Fibroblast of skin of back (primary cell): ENCODE measurements at regions not wholly inside any gene's neighbourhood (a gene's known extent, or its start where the extent isn't known, plus 50 kb on each side); places are given as distances from the start of the nearest gene placed in this dataset.
A peak's percentile ranks its signal among the peaks of the same experiment; 100 is the strongest.

Experiments
- DNase-seq: peaks from one replicate; pipeline ENCODE4 v3.0.0-alpha.2; 2013

- DNase-seq = peak; percentile 77
Measured at GRCh38 chr3:182364723-182365650, 428.3 kb upstream of the ATP11B start.

- DNase-seq = no peak
Measured at GRCh38 chr3:182366746-182367145, 426.6 kb upstream of the ATP11B start.

DNA sequence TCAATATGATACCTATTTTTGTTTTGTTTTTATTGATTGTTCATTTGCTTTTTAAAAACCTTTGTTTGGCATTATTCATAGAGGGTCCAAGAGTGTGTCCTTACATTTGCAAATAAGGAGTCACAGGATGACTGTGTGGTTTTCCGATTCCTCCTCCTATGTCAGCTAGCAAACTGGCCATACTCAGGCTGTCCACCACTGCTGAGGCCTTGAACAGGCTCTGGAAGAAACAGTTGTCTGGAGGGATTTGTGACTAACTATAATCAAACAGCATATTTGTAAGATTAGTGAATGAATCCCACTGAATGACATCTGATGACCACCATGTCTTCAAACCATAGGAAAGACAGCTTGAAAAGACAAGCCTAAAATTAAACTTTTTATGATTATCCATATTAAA, 423.4 kb upstream of the ATP11B start:
- no peak for DNase-seq

- DNase-seq = peak; percentile 36
Measured at GRCh38 chr3:182370949-182371348, 422.4 kb upstream of the ATP11B start.

DNA sequence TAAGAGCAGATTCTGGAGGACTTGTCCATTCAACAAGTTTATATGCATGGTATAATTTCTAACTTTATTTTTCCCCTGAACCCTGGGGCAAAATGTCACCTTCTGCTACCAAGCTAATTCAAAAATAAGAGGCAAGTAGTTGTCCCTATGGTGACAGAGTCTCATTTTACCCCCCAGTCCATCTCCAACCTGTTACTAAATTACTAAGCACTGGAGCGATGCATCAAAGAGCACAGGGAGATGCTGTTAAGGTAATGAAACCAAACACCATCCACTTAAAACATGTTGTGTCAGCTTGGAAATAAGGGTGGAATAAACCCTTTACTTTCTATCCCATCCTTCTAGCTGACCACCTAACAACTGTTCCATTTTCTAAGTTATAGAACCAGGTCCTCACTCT, 417.4 kb upstream of the ATP11B start:
- no peak for DNase-seq

DNA sequence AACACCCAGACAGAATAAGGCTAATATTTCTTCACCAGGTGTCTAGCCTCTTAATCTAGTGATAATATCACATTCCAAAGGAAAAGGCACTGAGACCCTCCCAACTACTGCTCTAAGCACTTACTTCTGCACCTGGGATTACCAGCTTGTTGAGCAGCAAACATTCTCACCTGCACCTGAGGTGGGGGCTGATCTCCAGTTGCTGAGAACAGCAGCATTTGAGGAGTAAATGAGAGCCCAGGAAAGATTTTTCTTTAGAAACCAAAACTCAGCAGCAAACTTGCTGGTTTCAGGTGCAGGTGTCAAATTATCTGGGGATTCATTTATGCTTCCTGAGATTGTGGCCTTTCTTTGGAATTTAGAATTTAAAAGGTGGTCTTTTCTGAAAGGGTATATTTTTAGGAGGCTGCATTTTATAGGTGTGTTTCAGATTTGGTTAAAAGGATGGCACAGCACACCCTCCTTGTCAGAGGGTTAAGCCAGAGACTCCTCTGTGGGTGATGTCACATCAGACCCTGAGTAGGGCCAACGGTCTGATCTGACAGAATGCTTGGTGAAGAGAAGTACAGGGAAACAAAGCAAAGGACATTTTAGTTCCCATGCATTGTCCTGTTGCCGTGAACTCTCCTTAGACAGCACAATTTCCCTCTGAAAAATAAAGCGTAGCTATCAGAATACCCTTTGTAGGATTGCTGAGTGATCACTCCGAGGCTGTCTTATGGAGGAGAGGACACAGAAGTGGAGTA, 411.0 kb upstream of the ATP11B start:
- DNase-seq = no peak

GRCh38 chr3:182384221-182384620, 409.1 kb upstream of the ATP11B start:
- peak; percentile 3 for DNase-seq

- DNase-seq = no peak
Measured at GRCh38 chr3:182385356-182385755, 407.9 kb upstream of the ATP11B start.

DNA sequence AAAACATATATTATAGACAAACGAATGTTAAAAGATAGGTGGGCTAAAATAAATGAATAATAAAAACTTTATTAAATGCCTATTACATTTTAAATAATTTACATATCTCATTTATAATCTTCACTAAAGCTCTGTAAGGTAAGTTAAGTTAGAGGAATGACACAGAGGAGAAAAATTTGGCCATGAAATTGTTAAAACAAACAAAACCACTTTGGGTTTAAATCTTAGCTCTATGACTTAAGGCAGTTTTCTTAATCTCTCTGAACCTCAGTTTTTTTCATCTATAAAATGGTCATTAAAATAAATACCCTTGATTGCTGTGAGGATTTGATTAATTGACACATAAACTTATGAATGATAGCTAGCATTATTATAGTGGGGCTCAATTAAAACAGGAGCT, 404.8 kb upstream of the ATP11B start:
- no peak for DNase-seq

DNA sequence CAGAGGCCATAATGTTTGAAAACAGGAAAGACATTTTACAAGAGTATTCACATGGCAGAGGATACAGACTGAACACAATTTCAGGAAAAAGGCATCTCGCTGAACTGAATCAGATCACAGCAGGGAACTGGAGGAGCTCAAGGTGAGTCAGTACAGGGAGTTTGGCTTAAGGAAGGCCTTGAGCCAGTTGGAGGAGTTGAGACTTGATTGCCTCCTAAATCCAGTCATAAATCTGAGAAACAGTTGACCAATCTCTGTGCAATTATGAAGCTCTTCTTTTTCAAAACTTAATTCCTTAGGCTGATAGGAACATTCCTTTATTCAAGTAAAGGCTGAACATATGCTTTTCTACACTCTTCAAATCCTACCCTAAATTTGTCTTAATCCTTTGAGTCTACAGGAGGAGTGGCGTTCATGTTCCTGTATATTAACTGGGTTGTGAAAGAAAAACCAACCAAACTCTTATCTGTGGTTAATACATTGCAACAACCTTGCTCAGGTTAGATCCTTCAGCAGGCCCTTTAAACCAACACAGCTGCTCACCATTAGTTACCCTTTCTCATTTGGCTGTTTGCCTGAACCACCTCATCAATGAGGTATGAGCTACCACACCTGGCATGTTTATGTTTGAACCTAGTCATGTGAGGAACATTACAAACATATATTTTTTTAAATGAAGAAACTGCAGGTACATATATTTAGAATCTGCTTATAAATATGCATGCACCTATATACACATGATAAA, 404.1 kb upstream of the ATP11B start:
- no peak for DNase-seq

GRCh38 chr3:182390421-182390820, 402.9 kb upstream of the ATP11B start:
- no peak for DNase-seq

- DNase-seq = no peak
Measured at GRCh38 chr3:182392182-182392937, 400.9 kb upstream of the ATP11B start.

- DNase-seq = no peak
Measured at GRCh38 chr3:182393151-182393550, 400.2 kb upstream of the ATP11B start.

DNA sequence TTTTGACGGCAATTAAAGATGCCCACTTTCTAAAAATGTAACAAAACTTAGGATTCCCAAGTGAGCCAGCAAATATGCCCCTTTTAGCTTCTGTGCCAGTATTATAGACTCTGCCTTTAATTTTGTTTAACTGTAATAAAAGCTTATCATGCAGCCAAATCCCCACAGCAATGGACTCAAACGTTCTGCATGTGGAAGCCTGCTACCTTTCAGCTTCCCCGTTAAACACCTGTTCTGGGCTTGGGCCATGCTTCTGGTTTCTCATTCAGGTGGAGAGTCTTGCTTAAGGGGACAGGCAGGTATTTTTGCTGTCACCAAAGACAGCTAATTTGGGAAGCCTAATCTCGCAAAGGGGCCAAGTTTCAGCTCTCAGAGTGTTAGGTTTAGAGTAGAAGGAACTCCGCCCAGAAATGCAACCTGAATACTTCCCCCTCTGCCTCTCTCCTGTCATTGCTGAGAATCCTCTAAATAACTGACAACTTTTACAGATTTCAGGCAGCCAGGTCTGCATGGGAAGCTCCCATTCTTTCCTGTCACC, 399.4 kb upstream of the ATP11B start:
- no peak for DNase-seq

DNA sequence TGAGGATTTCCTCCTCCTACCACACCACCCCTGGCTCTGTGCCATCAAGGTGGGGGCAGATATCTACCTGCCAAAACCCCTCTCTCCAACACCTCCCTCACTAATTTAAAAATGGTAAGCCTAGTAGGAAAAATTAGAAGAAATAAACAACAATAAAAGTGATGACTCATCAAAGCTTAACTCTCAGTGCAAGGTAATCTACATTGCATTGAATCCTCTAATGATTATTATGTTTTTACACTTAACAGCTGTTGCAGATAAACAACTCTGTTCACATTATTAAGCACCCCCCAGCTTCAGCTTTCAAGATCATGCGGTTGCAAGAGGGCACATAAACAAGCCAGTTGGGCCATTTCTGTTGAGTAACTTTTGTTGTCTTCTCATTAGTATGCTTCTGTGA, 396.1 kb upstream of the ATP11B start:
- no peak for DNase-seq

GRCh38 chr3:182399978-182400737, 393.1 kb upstream of the ATP11B start:
- DNase-seq = peak; percentile 6

GRCh38 chr3:182400838-182401237, 392.5 kb upstream of the ATP11B start:
- DNase-seq = no peak

DNA sequence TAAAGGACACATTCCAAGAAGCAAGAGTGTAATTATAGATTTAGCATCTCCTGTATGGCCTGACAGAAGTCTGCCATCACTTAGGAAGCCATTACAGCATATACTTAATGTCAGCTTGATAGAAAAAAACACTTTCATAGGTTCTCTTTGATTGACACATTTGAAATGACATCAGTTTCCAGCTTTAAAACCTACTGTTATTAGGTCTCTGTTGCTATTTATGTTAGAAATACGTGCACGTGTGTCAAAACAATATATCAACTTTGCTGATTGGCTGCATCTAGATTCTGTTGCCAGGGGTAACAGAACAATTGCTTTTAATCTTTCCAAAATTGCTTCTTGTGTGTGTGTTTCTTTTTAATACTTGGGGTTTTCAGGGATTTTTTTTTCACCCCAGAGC, 389.3 kb upstream of the ATP11B start:
- no peak for DNase-seq

GRCh38 chr3:182405759-182406158, 387.5 kb upstream of the ATP11B start:
- DNase-seq = no peak

DNA sequence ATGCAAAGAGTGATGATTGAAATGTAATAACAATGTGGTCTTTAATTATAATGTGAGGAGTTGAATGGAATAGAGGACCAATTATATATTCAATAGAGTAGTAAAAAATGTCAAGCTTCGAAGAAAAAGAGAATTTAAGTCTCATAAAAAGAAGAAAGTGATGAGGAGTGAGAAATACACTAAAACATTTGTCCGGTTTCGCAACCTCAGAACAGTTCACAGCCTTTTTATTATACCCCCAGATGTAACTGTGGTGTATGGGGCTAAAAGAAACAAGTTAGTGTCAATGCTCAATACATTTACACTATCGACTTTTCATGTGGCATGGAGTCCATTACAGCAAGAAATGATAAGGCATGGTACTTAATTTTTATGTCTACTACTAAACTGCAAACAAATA, 386.5 kb upstream of the ATP11B start:
- no peak for DNase-seq

GRCh38 chr3:182410051-182410450, 383.3 kb upstream of the ATP11B start:
- DNase-seq = no peak
